ENCODE measurements at regions not wholly inside any gene's neighbourhood (a gene's known extent, or its start where the extent isn't known, plus 50 kb on each side); places are given as distances from the start of the nearest gene placed in this dataset.
A peak's percentile ranks its signal among the peaks of the same experiment; 100 is the strongest.

DNA sequence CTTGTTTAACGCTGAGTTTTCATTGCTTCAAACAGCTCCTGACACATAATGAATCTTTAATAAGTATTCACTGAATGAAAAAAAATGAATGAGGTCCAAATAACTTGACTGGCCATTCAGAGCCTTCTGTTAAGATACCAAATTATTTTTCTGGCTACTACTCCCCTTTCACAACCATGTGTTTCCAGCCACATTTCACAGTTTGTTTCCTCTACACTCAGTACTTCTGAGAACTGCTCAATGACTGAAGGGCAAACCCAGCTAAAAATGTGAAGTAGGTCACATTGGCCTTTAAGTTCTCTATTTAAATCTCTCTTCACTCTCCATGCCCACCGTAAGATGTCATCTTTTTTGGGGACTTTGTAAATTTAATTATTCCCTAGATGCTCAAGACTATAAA, 78.4 kb upstream of the KRR1 start:
- no peak overlapping the region for H2BK120ac ChIP-seq (ENCODE audit: low read depth, low read length)
- H3K27me3 ChIP-seq (ENCODE audit: control insufficient read depth in 3 of 3, insufficient read depth in 3 of 3, low read depth in 1 of 3, low read length in 3 of 3), result no peaks in the 10 kb centered on the region
- no peak overlapping the region for H3K4me2 ChIP-seq (ENCODE audit: insufficient read depth, low read length, poor library complexity, severe bottlenecking)
- no peak overlapping the region for H3K27ac ChIP-seq (replicated peaks; ENCODE audit: low read length)
- no peak overlapping the region for H3K14ac ChIP-seq (ENCODE audit: low read length)
- H2BK12ac ChIP-seq (ENCODE audit: low read length), result no peak overlapping the region
- H3K4ac ChIP-seq (ENCODE audit: low read length), result no peak overlapping the region
- no peak overlapping the region for H3K23ac ChIP-seq (ENCODE audit: low read depth, low read length, poor library complexity)
- no peak overlapping the region for H3K4me3 ChIP-seq (ENCODE audit: low read length in 2 of 2)
- H4K8ac ChIP-seq (ENCODE audit: low read depth, low read length), result no peak overlapping the region
- no peak overlapping the region for H3K9ac ChIP-seq (ENCODE audit: low read depth, low read length, poor library complexity)
- no peaks in the 10 kb centered on the region for H3K36me3 ChIP-seq (replicated peaks in 1 of 2; ENCODE audit: control insufficient read depth in 2 of 2, insufficient read depth in 2 of 2, low read length in 2 of 2)
- H3K79me1 ChIP-seq (ENCODE audit: low read depth, low read length), result no peaks in the 10 kb centered on the region
- H2AFZ ChIP-seq (ENCODE audit: low read length), result no peak overlapping the region
- DNase-seq (ENCODE audit: low spot score), result no peak
- no peak overlapping the region for H2BK5ac ChIP-seq (ENCODE audit: low read length)
- no peak overlapping the region for H2AK5ac ChIP-seq (ENCODE audit: low read depth, low read length)
- WGBS, 2 donors (ENCODE audit: extremely low coverage in 2 of 2, insufficient read length in 2 of 2, insufficient replicate concordance in 1 of 2), result no CpG with 5 or more reads among the region's 2 CpGs
- H3K4me1 ChIP-seq (ENCODE audit: control insufficient read depth in 2 of 2, insufficient read depth in 1 of 2, low read depth in 1 of 2, low read length in 2 of 2), result no peaks in the 10 kb centered on the region
- H3K18ac ChIP-seq (ENCODE audit: low read length), result no peak overlapping the region
- H3K9me3 ChIP-seq (replicated peaks in 1 of 2; ENCODE audit: control insufficient read depth in 2 of 2, insufficient read depth in 1 of 2, low read depth in 1 of 2, low read length in 2 of 2), result no peaks in the 10 kb centered on the region
- no peak overlapping the region for H2BK15ac ChIP-seq (ENCODE audit: low read length)
- H4K91ac ChIP-seq (ENCODE audit: low read depth, low read length, poor library complexity), result no peak overlapping the region

- Histone ChIP-seq H3K27ac (replicated peaks; ENCODE audit: low read length) (no peak overlapping the region), H2AFZ (ENCODE audit: low read length) (no peak overlapping the region), H4K91ac (ENCODE audit: low read depth, low read length, poor library complexity) (no peak overlapping the region)
These were observed 76.1 kb upstream of the KRR1 start for GRCh38 chr12:75587340-75588106.

GRCh38 chr12:75585330-75585729, 73.9 kb upstream of the KRR1 start:
- Histone ChIP-seq H2AK5ac (ENCODE audit: low read depth, low read length) (no peak overlapping the region), H3K27me3 (ENCODE audit: control insufficient read depth in 3 of 3, insufficient read depth in 3 of 3, low read depth in 1 of 3, low read length in 3 of 3) (no peaks in the 10 kb centered on the region), H3K23ac (ENCODE audit: low read depth, low read length, poor library complexity) (no peak overlapping the region), H3K9me3 (replicated peaks in 1 of 2; ENCODE audit: control insufficient read depth in 2 of 2, insufficient read depth in 1 of 2, low read depth in 1 of 2, low read length in 2 of 2) (no peaks in the 10 kb centered on the region), H2AFZ (ENCODE audit: low read length) (peak overlapping the region; percentile 32), H3K4ac (ENCODE audit: low read length) (no peak overlapping the region), H3K18ac (ENCODE audit: low read length) (no peak overlapping the region), H4K91ac (ENCODE audit: low read depth, low read length, poor library complexity) (no peak overlapping the region), H2BK15ac (ENCODE audit: low read length) (no peak overlapping the region), H3K79me1 (ENCODE audit: low read depth, low read length) (no peaks in the 10 kb centered on the region), H2BK120ac (ENCODE audit: low read depth, low read length) (no peak overlapping the region), H3K27ac (replicated peaks; ENCODE audit: low read length) (no peak overlapping the region), H4K8ac (ENCODE audit: low read depth, low read length) (no peak overlapping the region), H3K4me1 (ENCODE audit: control insufficient read depth in 2 of 2, insufficient read depth in 1 of 2, low read depth in 1 of 2, low read length in 2 of 2) (no peaks in the 10 kb centered on the region), H3K4me2 (ENCODE audit: insufficient read depth, low read length, poor library complexity, severe bottlenecking) (no peak overlapping the region), H2BK12ac (ENCODE audit: low read length) (no peak overlapping the region), H3K4me3 (ENCODE audit: low read length in 2 of 2) (no peak overlapping the region), H3K36me3 (replicated peaks in 1 of 2; ENCODE audit: control insufficient read depth in 2 of 2, insufficient read depth in 2 of 2, low read length in 2 of 2) (no peaks in the 10 kb centered on the region), H2BK5ac (ENCODE audit: low read length) (no peak overlapping the region), H3K14ac (ENCODE audit: low read length) (no peak overlapping the region), H3K9ac (ENCODE audit: low read depth, low read length, poor library complexity) (no peak overlapping the region)
- no CpG with 5 or more reads among the region's 4 CpGs for WGBS, 2 donors (ENCODE audit: extremely low coverage in 2 of 2, insufficient read length in 2 of 2, insufficient replicate concordance in 1 of 2)
- no peak for DNase-seq (ENCODE audit: low spot score)

More at GRCh38 chr12:75587340-75588106, 76.1 kb upstream of the KRR1 start:
- H2AK5ac ChIP-seq (ENCODE audit: low read depth, low read length), result no peak overlapping the region
- no peak overlapping the region for H3K4me3 ChIP-seq (ENCODE audit: low read length in 2 of 2)
- no peaks in the 10 kb centered on the region for H3K9me3 ChIP-seq (replicated peaks in 1 of 2; ENCODE audit: control insufficient read depth in 2 of 2, insufficient read depth in 1 of 2, low read depth in 1 of 2, low read length in 2 of 2)
- no peak overlapping the region for H2BK5ac ChIP-seq (ENCODE audit: low read length)
- no peak overlapping the region for H3K14ac ChIP-seq (ENCODE audit: low read length)
- H4K8ac ChIP-seq (ENCODE audit: low read depth, low read length), result no peak overlapping the region
- no CpG with 5 or more reads among the region's 4 CpGs for WGBS, 2 donors (ENCODE audit: extremely low coverage in 2 of 2, insufficient read length in 2 of 2, insufficient replicate concordance in 1 of 2)
- H3K23ac ChIP-seq (ENCODE audit: low read depth, low read length, poor library complexity), result no peak overlapping the region
- no peak overlapping the region for H3K9ac ChIP-seq (ENCODE audit: low read depth, low read length, poor library complexity)
- no peak for DNase-seq (ENCODE audit: low spot score)
- H3K79me1 ChIP-seq (ENCODE audit: low read depth, low read length), result no peaks in the 10 kb centered on the region
- H3K18ac ChIP-seq (ENCODE audit: low read length), result no peak overlapping the region
- no peaks in the 10 kb centered on the region for H3K4me1 ChIP-seq (ENCODE audit: control insufficient read depth in 2 of 2, insufficient read depth in 1 of 2, low read depth in 1 of 2, low read length in 2 of 2)
- no peak overlapping the region for H2BK15ac ChIP-seq (ENCODE audit: low read length)
- no peaks in the 10 kb centered on the region for H3K36me3 ChIP-seq (replicated peaks in 1 of 2; ENCODE audit: control insufficient read depth in 2 of 2, insufficient read depth in 2 of 2, low read length in 2 of 2)
- no peak overlapping the region for H2BK120ac ChIP-seq (ENCODE audit: low read depth, low read length)
- H3K27me3 ChIP-seq (ENCODE audit: control insufficient read depth in 3 of 3, insufficient read depth in 3 of 3, low read depth in 1 of 3, low read length in 3 of 3), result no peaks in the 10 kb centered on the region
- H3K4me2 ChIP-seq (ENCODE audit: insufficient read depth, low read length, poor library complexity, severe bottlenecking), result no peak overlapping the region
- H2BK12ac ChIP-seq (ENCODE audit: low read length), result no peak overlapping the region
- no peak overlapping the region for H3K4ac ChIP-seq (ENCODE audit: low read length)

DNA sequence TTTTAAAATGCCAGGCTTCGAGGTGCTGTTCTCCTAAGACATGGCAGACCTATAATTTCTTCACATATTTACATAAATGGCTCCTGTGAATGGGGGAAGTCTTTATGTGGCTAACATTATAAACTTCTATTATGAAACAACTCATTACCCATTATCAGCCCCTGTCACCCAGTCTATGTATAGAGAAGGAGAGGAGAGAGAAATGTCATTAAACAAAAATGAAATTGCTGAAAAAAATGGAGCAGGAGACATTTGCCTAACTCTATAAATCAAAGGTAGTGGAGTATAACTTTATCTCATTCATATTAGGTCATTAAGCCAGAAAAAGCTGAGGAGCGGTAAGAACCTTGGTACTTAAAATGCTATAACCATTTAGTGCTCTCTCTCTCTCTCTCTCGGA, 71.9 kb upstream of the KRR1 start:
- Histone ChIP-seq H3K79me1 (ENCODE audit: low read depth, low read length) (no peaks in the 10 kb centered on the region), H2BK5ac (ENCODE audit: low read length) (no peak overlapping the region), H3K23ac (ENCODE audit: low read depth, low read length, poor library complexity) (no peak overlapping the region), H3K4me3 (ENCODE audit: low read length in 2 of 2) (no peak overlapping the region), H3K27me3 (ENCODE audit: control insufficient read depth in 3 of 3, insufficient read depth in 3 of 3, low read depth in 1 of 3, low read length in 3 of 3) (no peaks in the 10 kb centered on the region), H3K9me3 (replicated peaks in 1 of 2; ENCODE audit: control insufficient read depth in 2 of 2, insufficient read depth in 1 of 2, low read depth in 1 of 2, low read length in 2 of 2) (no peaks in the 10 kb centered on the region), H3K36me3 (replicated peaks in 1 of 2; ENCODE audit: control insufficient read depth in 2 of 2, insufficient read depth in 2 of 2, low read length in 2 of 2) (no peaks in the 10 kb centered on the region), H3K4me2 (ENCODE audit: insufficient read depth, low read length, poor library complexity, severe bottlenecking) (no peak overlapping the region), H4K8ac (ENCODE audit: low read depth, low read length) (no peak overlapping the region), H3K4ac (ENCODE audit: low read length) (no peak overlapping the region), H3K4me1 (ENCODE audit: control insufficient read depth in 2 of 2, insufficient read depth in 1 of 2, low read depth in 1 of 2, low read length in 2 of 2) (peaks cover 0 to 2% of the 10 kb centered on the region in 2 donors), H2BK12ac (ENCODE audit: low read length) (no peak overlapping the region), H4K91ac (ENCODE audit: low read depth, low read length, poor library complexity) (no peak overlapping the region), H2BK15ac (ENCODE audit: low read length) (no peak overlapping the region), H3K18ac (ENCODE audit: low read length) (no peak overlapping the region), H2AFZ (ENCODE audit: low read length) (no peak overlapping the region), H2BK120ac (ENCODE audit: low read depth, low read length) (no peak overlapping the region), H2AK5ac (ENCODE audit: low read depth, low read length) (no peak overlapping the region), H3K14ac (ENCODE audit: low read length) (no peak overlapping the region), H3K27ac (replicated peaks; ENCODE audit: low read length) (no peak overlapping the region), H3K9ac (ENCODE audit: low read depth, low read length, poor library complexity) (no peak overlapping the region)
- DNase-seq (ENCODE audit: low spot score), result no peak
- no CpG with 5 or more reads among the region's 3 CpGs for WGBS, 2 donors (ENCODE audit: extremely low coverage in 2 of 2, insufficient read length in 2 of 2, insufficient replicate concordance in 1 of 2)

All from neuronal stem cell (in vitro differentiated cells).